IMR-90 (cell line): ENCODE measurements at regions not wholly inside any gene's neighbourhood (a gene's known extent, or its start where the extent isn't known, plus 50 kb on each side); places are given as distances from the start of the nearest gene placed in this dataset.

ENCODE experiments used
- ATAC-seq: fragments of 200-7000 bp; cut with Tn5 transposase; 2 replicates; pipeline ENCODE4 v1.9.1; 2020; ENCODE audit warnings: low read depth, mild to moderate bottlenecking, moderate library complexity
- BruUV-seq: library from RNA; stranded (reverse); fragments of 400-500 nt; replicated peaks from 2 replicates; lab custom pipeline; 2021; lab: Mats Ljungman, UMichigan
- CTCF ChIA-PET: fragments of 300-600 bp; formaldehyde crosslinking; extraction: SDS; loops from one replicate; lab custom pipeline; 2021; ENCODE audit warnings: antibody characterized with exemption; lab: Yijun Ruan, JAX
- POLR2A ChIA-PET: fragments of 300-600 bp; sonication (Branson Sonifier 250); formaldehyde crosslinking; loops from one replicate; lab custom pipeline; 2022; ENCODE audit warnings: antibody characterized with exemption; ENCODE audit not compliant: unreplicated experiment; lab: Charles Lee
- DNase-seq: peaks from one replicate; pipeline ENCODE4 v3.0.0; 2013
- H2AFZ ChIP-seq: replicated peaks from 2 replicates; pipeline ENCODE3; 2013; ENCODE audit warnings: low read length, mild to moderate bottlenecking; ENCODE audit not compliant: poor library complexity
- H2AK5ac ChIP-seq: 2 replicates; pipeline ENCODE4 v1.6.1; 2013; ENCODE audit warnings: low read depth, low read length, inconsistent platforms
- H2AK9ac ChIP-seq: replicated peaks from 2 replicates; pipeline ENCODE3; 2013; ENCODE audit warnings: mild to moderate bottlenecking, low read depth, low read length, moderate library complexity; ENCODE audit not compliant: poor library complexity
- H2BK120ac ChIP-seq: 2 replicates; pipeline ENCODE4 v1.6.1; 2013; ENCODE audit warnings: low read depth, low read length, inconsistent platforms
- H2BK15ac ChIP-seq: 3 replicates; pipeline ENCODE4 v1.6.1; 2013; ENCODE audit warnings: low read depth, low read length, inconsistent platforms
- H2BK20ac ChIP-seq: 2 replicates; pipeline ENCODE4 v1.6.1; 2013; ENCODE audit warnings: low read depth, mild to moderate bottlenecking, inconsistent platforms, low read length, moderate library complexity
- H2BK5ac ChIP-seq: 2 replicates; pipeline ENCODE4 v1.6.1; 2013; ENCODE audit warnings: mild to moderate bottlenecking, low read depth, low read length, inconsistent platforms; ENCODE audit not compliant: poor library complexity, severe bottlenecking
- H3K14ac ChIP-seq: replicated peaks from 2 replicates; pipeline ENCODE4 v1.6.1; 2013; ENCODE audit warnings: low read depth, low read length, inconsistent platforms
- H3K18ac ChIP-seq: 2 replicates; pipeline ENCODE4 v1.6.1; 2013; ENCODE audit warnings: low read depth, low read length, control low read depth
- H3K23ac ChIP-seq: 2 replicates; pipeline ENCODE4 v1.6.1; 2013; ENCODE audit warnings: low read depth, low read length, inconsistent platforms
- H3K27ac ChIP-seq: 2 replicates; pipeline ENCODE4 v1.5.1; 2013; ENCODE audit warnings: mild to moderate bottlenecking, control low read depth, low read length; ENCODE audit not compliant: insufficient read depth
- H3K27me3 ChIP-seq: 2 replicates; pipeline ENCODE4 v1.6.1; 2013; ENCODE audit warnings: low read length; ENCODE audit not compliant: control insufficient read depth, insufficient read depth
- H3K36me3 ChIP-seq: 2 replicates; pipeline ENCODE4 v1.6.1; 2013; ENCODE audit warnings: low read length, mixed read lengths; ENCODE audit not compliant: control insufficient read depth, insufficient read depth
- H3K4ac ChIP-seq: 2 replicates; pipeline ENCODE4 v1.6.1; 2013; ENCODE audit warnings: low read depth, low read length, inconsistent platforms
- H3K4me1 ChIP-seq: 2 replicates; pipeline ENCODE4 v1.6.1; 2013; ENCODE audit warnings: low read length, mixed read lengths; ENCODE audit not compliant: control insufficient read depth, insufficient read depth
- H3K4me2 ChIP-seq: 2 replicates; pipeline ENCODE4 v1.6.1; 2013; ENCODE audit warnings: low read depth, mild to moderate bottlenecking, control low read depth, low read length, moderate library complexity
- H3K4me3 ChIP-seq: 2 replicates; pipeline ENCODE4 v1.5.1; 2013; ENCODE audit warnings: low read depth, mild to moderate bottlenecking, control low read depth, low read length, moderate library complexity; ENCODE audit not compliant: insufficient read depth
- H3K56ac ChIP-seq: 2 replicates; pipeline ENCODE4 v1.6.1; 2013; ENCODE audit warnings: low read length, inconsistent platforms; ENCODE audit not compliant: insufficient read depth; ENCODE audit errors: extremely low read depth
- H3K79me1 ChIP-seq, 2 experiments: 2 replicates each; pipeline ENCODE4 v1.6.1; 2013; ENCODE audit warnings: low read length in 2 of 2, inconsistent platforms in 1 of 2, low read depth in 1 of 2
- H3K9ac ChIP-seq: 2 replicates; pipeline ENCODE4 v1.6.1; 2013; ENCODE audit warnings: low read depth, low read length, control low read depth
- H3K9me1 ChIP-seq: 2 replicates; pipeline ENCODE4 v1.6.1; 2013; ENCODE audit warnings: low read length, inconsistent platforms; ENCODE audit not compliant: insufficient read depth
- H3K9me3 ChIP-seq: 2 replicates; pipeline ENCODE4 v1.6.1; 2013; ENCODE audit warnings: low read length; ENCODE audit not compliant: control insufficient read depth, insufficient read depth
- H4K20me1 ChIP-seq: 2 replicates; pipeline ENCODE4 v1.6.1; 2013; ENCODE audit warnings: low read length, inconsistent platforms; ENCODE audit not compliant: insufficient read depth
- H4K5ac ChIP-seq: 2 replicates; pipeline ENCODE4 v1.6.1; 2013; ENCODE audit warnings: mild to moderate bottlenecking, low read depth, low read length, control low read depth
- H4K8ac ChIP-seq, 2 experiments: 2 replicates each; pipeline ENCODE4 v1.6.1; 2013; ENCODE audit warnings: low read depth in 2 of 2, low read length in 2 of 2, control low read depth in 1 of 2, inconsistent platforms in 1 of 2
- H4K91ac ChIP-seq: 2 replicates; pipeline ENCODE4 v1.6.1; 2013; ENCODE audit warnings: low read depth, low read length, inconsistent platforms; ENCODE audit not compliant: insufficient read depth
- BHLHE40 ChIP-seq: fragments of 150-350 bp; IDR thresholded peaks from 2 replicates; pipeline ENCODE4 v1.6.1; 2016; ENCODE audit warnings: mild to moderate bottlenecking, low read depth, low read length
- CEBPB ChIP-seq: IDR thresholded peaks from 2 replicates; pipeline ENCODE4 v1.6.1; 2012; ENCODE audit warnings: low read depth, low read length, improper control_type of control experiment
- CHD1 ChIP-seq: IDR thresholded peaks from 2 replicates; pipeline ENCODE4 v1.6.1; 2012; ENCODE audit warnings: low read depth, low read length, improper control_type of control experiment
- FOS ChIP-seq: fragments of 150-350 bp; IDR thresholded peaks from 2 replicates; pipeline ENCODE4 v1.6.1; 2016; ENCODE audit warnings: low read depth, low read length
- MAFK ChIP-seq: IDR thresholded peaks from 2 replicates; pipeline ENCODE4 v1.6.1; 2012; ENCODE audit warnings: low read depth, low read length, improper control_type of control experiment
- MAZ ChIP-seq: IDR thresholded peaks from 2 replicates; pipeline ENCODE4 v1.6.1; 2012; ENCODE audit warnings: low read depth, mild to moderate bottlenecking, low read length, improper control_type of control experiment, moderate library complexity, borderline replicate concordance
- MXI1 ChIP-seq: IDR thresholded peaks from 2 replicates; pipeline ENCODE4 v1.6.1; 2012; ENCODE audit warnings: low read depth, mild to moderate bottlenecking, low read length, moderate library complexity, borderline replicate concordance
- NFE2L2 ChIP-seq: fragments of 150-350 bp; IDR thresholded peaks from 2 replicates; pipeline ENCODE4 v1.6.1; 2016; ENCODE audit warnings: low read depth, mild to moderate bottlenecking, low read length
- POLR2A ChIP-seq: IDR thresholded peaks from 2 replicates; pipeline ENCODE4 v1.6.1; 2012; ENCODE audit warnings: mild to moderate bottlenecking, low read depth, low read length
- RAD21 ChIP-seq: IDR thresholded peaks from 2 replicates; pipeline ENCODE4 v1.6.1; 2012; ENCODE audit warnings: low read length, improper control_type of control experiment
- RFX5 ChIP-seq: IDR thresholded peaks from 2 replicates; pipeline ENCODE4 v1.8.0; 2012; ENCODE audit warnings: low read depth, mild to moderate bottlenecking, low read length, moderate library complexity
- SMC3 ChIP-seq: fragments of 150-350 bp; IDR thresholded peaks from 2 replicates; pipeline ENCODE4 v1.6.1; 2016; ENCODE audit warnings: low read depth, mild to moderate bottlenecking, antibody characterized with exemption, low read length, moderate library complexity
- WGBS, 2 experiments: methylation state at CpG; one replicate each; pipeline versions ENCODE4 v1.1.5 to v1.1.7; 2013; ENCODE audit warnings: missing lambda C conversion rate in 2 of 2; ENCODE audit not compliant: insufficient read length in 1 of 2; ENCODE audit errors: extremely low coverage in 2 of 2; 5-methylcytosine and 5-hydroxymethylcytosine counted together
- dilution Hi-C: fragments of 300-500 bp; cut with HindIII; formaldehyde crosslinking; loops from one replicate; pipeline ENCODE4 v1.14.3; 2018; ENCODE audit warnings: low sequenced_read_pairs; ENCODE audit not compliant: unreplicated experiment
- in situ Hi-C: fragments of 300-500 bp; cut with MboI; formaldehyde crosslinking; loops from 3 replicates; pipeline ENCODE4 v1.14.3; 2019; ENCODE audit warnings: low sequenced_read_pairs, inconsistent platforms, mixed read lengths
- intact Hi-C: fragments of 100-400 bp; cut with micrococcal nuclease; formaldehyde crosslinking; loops from 2 replicates; pipeline ENCODE4 v1.10.0; 2022
- TF ChIP-seq, protein P1 (sequence below): fragments of 150-350 bp; IDR thresholded peaks from 2 replicates; pipeline ENCODE4 v1.6.1; 2016; ENCODE audit warnings: low read depth, mild to moderate bottlenecking, low read length, moderate library complexity, borderline replicate concordance
- TF ChIP-seq, protein P2 (sequence below): fragments of 150-350 bp; IDR thresholded peaks from 2 replicates; pipeline ENCODE4 v1.6.1; 2017; ENCODE audit warnings: mild to moderate bottlenecking, antibody characterized with exemption, low read length, low read depth
- TF ChIP-seq, protein P3 (sequence below): conservative IDR thresholded peaks from 2 replicates; pipeline ENCODE4 v1.5.1; 2012; ENCODE audit warnings: mild to moderate bottlenecking, low read depth, low read length, improper control_type of control experiment

DNA sequence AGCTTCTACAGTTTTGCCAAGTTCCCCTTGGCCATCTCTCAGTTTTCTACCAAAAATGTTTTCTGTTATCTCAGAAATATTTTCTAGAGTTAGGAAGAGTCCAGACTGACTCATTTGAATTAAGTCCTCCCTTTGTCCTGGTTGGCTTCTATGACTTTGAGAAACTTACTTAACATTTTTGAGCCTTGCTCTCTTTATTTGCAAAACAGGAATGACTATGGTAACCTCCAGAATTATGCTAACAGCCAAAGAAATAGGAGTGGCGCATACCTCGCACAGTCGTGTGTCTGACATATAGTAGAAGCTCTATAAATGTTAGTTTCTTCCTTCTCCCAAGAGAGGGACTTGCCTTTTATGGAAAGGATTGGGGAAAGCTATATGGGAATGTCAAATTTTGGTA lies 841.1 kb downstream of the TSN start:
- Histone ChIP-seq H3K9me3 (peaks cover 5% of the 10 kb centered on the region), H4K5ac (no peak overlapping the region), H4K91ac (no peak overlapping the region), H4K8ac (no peak overlapping the region), H3K9me1 (no peaks in the 10 kb centered on the region), H3K56ac (no peak overlapping the region), H2AFZ (no peak overlapping the region), H3K27me3 (no peaks in the 10 kb centered on the region), H2AK5ac (no peak overlapping the region), H3K4me2 (no peak overlapping the region), H3K4me3 (no peak overlapping the region), H3K18ac (no peak overlapping the region), H3K14ac (no peak overlapping the region), H3K4ac (no peak overlapping the region), H3K27ac (no peak overlapping the region), H3K9ac (no peak overlapping the region), H2BK15ac (no peak overlapping the region), H2AK9ac (no peak overlapping the region), H3K23ac (no peak overlapping the region), H2BK20ac (no peak overlapping the region), H3K4me1 (no peaks in the 10 kb centered on the region), H4K20me1 (no peaks in the 10 kb centered on the region), H3K79me1 (no peaks in the 10 kb centered on the region), H2BK120ac (no peak overlapping the region), H3K36me3 (no peaks in the 10 kb centered on the region), H2BK5ac (no peak overlapping the region)
- no TSS peak for BruUV-seq
- WGBS, 2 experiments, result no CpG with 5 or more reads among the region's 3 CpGs
- dilution Hi-C loops, result no loop called here
- ChIA-PET CTCF (no interaction called here), POLR2A (no interaction called here)
- ATAC-seq (no peak), DNase-seq (no peak)
- TF ChIP-seq MAZ (no peak), BHLHE40 (no peak), SMC3 (no peak), NFE2L2 (no peak), RFX5 (no peak), FOS (no peak), MXI1 (no peak), CHD1 (no peak), POLR2A (no peak), CEBPB (no peak), MAFK (no peak), RAD21 (no peak)
- TF ChIP-seq, protein P1, sequence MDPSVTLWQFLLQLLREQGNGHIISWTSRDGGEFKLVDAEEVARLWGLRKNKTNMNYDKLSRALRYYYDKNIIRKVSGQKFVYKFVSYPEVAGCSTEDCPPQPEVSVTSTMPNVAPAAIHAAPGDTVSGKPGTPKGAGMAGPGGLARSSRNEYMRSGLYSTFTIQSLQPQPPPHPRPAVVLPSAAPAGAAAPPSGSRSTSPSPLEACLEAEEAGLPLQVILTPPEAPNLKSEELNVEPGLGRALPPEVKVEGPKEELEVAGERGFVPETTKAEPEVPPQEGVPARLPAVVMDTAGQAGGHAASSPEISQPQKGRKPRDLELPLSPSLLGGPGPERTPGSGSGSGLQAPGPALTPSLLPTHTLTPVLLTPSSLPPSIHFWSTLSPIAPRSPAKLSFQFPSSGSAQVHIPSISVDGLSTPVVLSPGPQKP, result no peak
- TF ChIP-seq, protein P2, sequence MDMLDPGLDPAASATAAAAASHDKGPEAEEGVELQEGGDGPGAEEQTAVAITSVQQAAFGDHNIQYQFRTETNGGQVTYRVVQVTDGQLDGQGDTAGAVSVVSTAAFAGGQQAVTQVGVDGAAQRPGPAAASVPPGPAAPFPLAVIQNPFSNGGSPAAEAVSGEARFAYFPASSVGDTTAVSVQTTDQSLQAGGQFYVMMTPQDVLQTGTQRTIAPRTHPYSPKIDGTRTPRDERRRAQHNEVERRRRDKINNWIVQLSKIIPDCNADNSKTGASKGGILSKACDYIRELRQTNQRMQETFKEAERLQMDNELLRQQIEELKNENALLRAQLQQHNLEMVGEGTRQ, result no peak
- TF ChIP-seq, protein P3, sequence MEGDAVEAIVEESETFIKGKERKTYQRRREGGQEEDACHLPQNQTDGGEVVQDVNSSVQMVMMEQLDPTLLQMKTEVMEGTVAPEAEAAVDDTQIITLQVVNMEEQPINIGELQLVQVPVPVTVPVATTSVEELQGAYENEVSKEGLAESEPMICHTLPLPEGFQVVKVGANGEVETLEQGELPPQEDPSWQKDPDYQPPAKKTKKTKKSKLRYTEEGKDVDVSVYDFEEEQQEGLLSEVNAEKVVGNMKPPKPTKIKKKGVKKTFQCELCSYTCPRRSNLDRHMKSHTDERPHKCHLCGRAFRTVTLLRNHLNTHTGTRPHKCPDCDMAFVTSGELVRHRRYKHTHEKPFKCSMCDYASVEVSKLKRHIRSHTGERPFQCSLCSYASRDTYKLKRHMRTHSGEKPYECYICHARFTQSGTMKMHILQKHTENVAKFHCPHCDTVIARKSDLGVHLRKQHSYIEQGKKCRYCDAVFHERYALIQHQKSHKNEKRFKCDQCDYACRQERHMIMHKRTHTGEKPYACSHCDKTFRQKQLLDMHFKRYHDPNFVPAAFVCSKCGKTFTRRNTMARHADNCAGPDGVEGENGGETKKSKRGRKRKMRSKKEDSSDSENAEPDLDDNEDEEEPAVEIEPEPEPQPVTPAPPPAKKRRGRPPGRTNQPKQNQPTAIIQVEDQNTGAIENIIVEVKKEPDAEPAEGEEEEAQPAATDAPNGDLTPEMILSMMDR, result no peak
- in situ Hi-C loops, result no loop called here
- intact Hi-C loops, result no loop called here
